ENCODE measurements at regions not wholly inside any gene's neighbourhood (a gene's known extent, or its start where the extent isn't known, plus 50 kb on each side); places are given as distances from the start of the nearest gene placed in this dataset.

- H3K36me3 Mint-ChIP-seq (ENCODE audit: low read depth) = no peaks in the 10 kb centered on the region
- no peaks in the 10 kb centered on the region for H3K4me1 ChIP-seq (ENCODE audit: control insufficient read depth, insufficient read depth, low read length)
- no peak for DNase-seq
- TF ChIP-seq CTCF (conservative IDR thresholded peaks at IDR 0.05) = no peak
- H3K36me3 ChIP-seq (ENCODE audit: control insufficient read depth, insufficient read depth, low read length) = no peaks in the 10 kb centered on the region
- peaks cover 11% of the 10 kb centered on the region for H3K4me1 Mint-ChIP-seq
- no peaks in the 10 kb centered on the region for H3K27me3 ChIP-seq (ENCODE audit: control insufficient read depth, insufficient read depth, low read length, poor library complexity, severe bottlenecking)
- H3K27me3 Mint-ChIP-seq (ENCODE audit: insufficient read depth) = peaks cover 5% of the 10 kb centered on the region
- no peak overlapping the region for H3K27ac Mint-ChIP-seq
- WGBS, 2 experiments (ENCODE audit: insufficient coverage in 1 of 2, insufficient read length in 1 of 2) = 70 to 87% methylated on average over 3 to 10 of the region's 10 CpGs
- no peaks in the 10 kb centered on the region for H3K9me3 ChIP-seq (ENCODE audit: control insufficient read depth, low read length)
- no peak overlapping the region for H3K4me3 Mint-ChIP-seq
- no peak overlapping the region for H3K4me3 ChIP-seq (ENCODE audit: low read length)
- peak overlapping the region; percentile 71 for H3K27ac ChIP-seq (ENCODE audit: low read depth, low read length)
- no peak overlapping the region for H3K9ac ChIP-seq (ENCODE audit: extremely low read depth, low read length, poor library complexity, severe bottlenecking)
- H3K9me3 Mint-ChIP-seq = no peaks in the 10 kb centered on the region
These were observed 91.0 kb downstream of the FOXL1 start for GRCh38 chr16:86669285-86669805.

- H3K36me3 ChIP-seq (ENCODE audit: control insufficient read depth, insufficient read depth, low read length) = no peaks in the 10 kb centered on the region
- no peaks in the 10 kb centered on the region for H3K4me1 ChIP-seq (ENCODE audit: control insufficient read depth, insufficient read depth, low read length)
- no peaks in the 10 kb centered on the region for H3K9me3 ChIP-seq (ENCODE audit: control insufficient read depth, low read length)
- no peak for DNase-seq
- H3K4me3 ChIP-seq (ENCODE audit: low read length) = no peak overlapping the region
- H3K27me3 ChIP-seq (ENCODE audit: control insufficient read depth, insufficient read depth, low read length, poor library complexity, severe bottlenecking) = peaks cover 8% of the 10 kb centered on the region
- Mint-ChIP-seq H3K27me3 (ENCODE audit: insufficient read depth) (peaks cover 5% of the 10 kb centered on the region), H3K9me3 (no peaks in the 10 kb centered on the region), H3K4me1 (peaks cover 11% of the 10 kb centered on the region), H3K4me3 (no peak overlapping the region), H3K27ac (no peak overlapping the region), H3K36me3 (ENCODE audit: low read depth) (no peaks in the 10 kb centered on the region)
- H3K27ac ChIP-seq (ENCODE audit: low read depth, low read length) = peak overlapping the region; percentile 71
- WGBS, 2 experiments (ENCODE audit: insufficient coverage in 1 of 2, insufficient read length in 1 of 2) = 86 to 90% methylated on average over 24 to 28 of the region's 30 CpGs
- no peak overlapping the region for H3K9ac ChIP-seq (ENCODE audit: extremely low read depth, low read length, poor library complexity, severe bottlenecking)
- no peak for TF ChIP-seq CTCF (conservative IDR thresholded peaks at IDR 0.05)
These were observed 91.8 kb downstream of the FOXL1 start for GRCh38 chr16:86669937-86670749.

GRCh38 chr16:86670750-86671234, 92.4 kb downstream of the FOXL1 start:
- Mint-ChIP-seq H3K27ac (no peak overlapping the region), H3K4me3 (no peak overlapping the region), H3K4me1 (peaks cover 11% of the 10 kb centered on the region), H3K27me3 (ENCODE audit: insufficient read depth) (peaks cover 5% of the 10 kb centered on the region), H3K9me3 (no peaks in the 10 kb centered on the region), H3K36me3 (ENCODE audit: low read depth) (no peaks in the 10 kb centered on the region)
- Histone ChIP-seq H3K9ac (ENCODE audit: extremely low read depth, low read length, poor library complexity, severe bottlenecking) (no peak overlapping the region), H3K27me3 (ENCODE audit: control insufficient read depth, insufficient read depth, low read length, poor library complexity, severe bottlenecking) (peaks cover 9% of the 10 kb centered on the region), H3K27ac (ENCODE audit: low read depth, low read length) (no peak overlapping the region), H3K4me3 (ENCODE audit: low read length) (no peak overlapping the region), H3K9me3 (ENCODE audit: control insufficient read depth, low read length) (no peaks in the 10 kb centered on the region), H3K36me3 (ENCODE audit: control insufficient read depth, insufficient read depth, low read length) (no peaks in the 10 kb centered on the region), H3K4me1 (ENCODE audit: control insufficient read depth, insufficient read depth, low read length) (no peaks in the 10 kb centered on the region)
- no peak for DNase-seq
- no peak for TF ChIP-seq CTCF (conservative IDR thresholded peaks at IDR 0.05)
- 96% methylated on average over 10 to 11 of the region's 11 CpGs for WGBS, 2 experiments (ENCODE audit: insufficient coverage in 1 of 2, insufficient read length in 1 of 2)

Measured in endodermal cell (in vitro differentiated cells).